ENCODE measurements at regions not wholly inside any gene's neighbourhood (a gene's known extent, or its start where the extent isn't known, plus 50 kb on each side); places are given as distances from the start of the nearest gene placed in this dataset.
"Not testable (repeated sequence)": the region's sequence is repeated elsewhere in the genome, so short reads cannot be mapped to it uniquely, and the experiment has no call there.

DNA sequence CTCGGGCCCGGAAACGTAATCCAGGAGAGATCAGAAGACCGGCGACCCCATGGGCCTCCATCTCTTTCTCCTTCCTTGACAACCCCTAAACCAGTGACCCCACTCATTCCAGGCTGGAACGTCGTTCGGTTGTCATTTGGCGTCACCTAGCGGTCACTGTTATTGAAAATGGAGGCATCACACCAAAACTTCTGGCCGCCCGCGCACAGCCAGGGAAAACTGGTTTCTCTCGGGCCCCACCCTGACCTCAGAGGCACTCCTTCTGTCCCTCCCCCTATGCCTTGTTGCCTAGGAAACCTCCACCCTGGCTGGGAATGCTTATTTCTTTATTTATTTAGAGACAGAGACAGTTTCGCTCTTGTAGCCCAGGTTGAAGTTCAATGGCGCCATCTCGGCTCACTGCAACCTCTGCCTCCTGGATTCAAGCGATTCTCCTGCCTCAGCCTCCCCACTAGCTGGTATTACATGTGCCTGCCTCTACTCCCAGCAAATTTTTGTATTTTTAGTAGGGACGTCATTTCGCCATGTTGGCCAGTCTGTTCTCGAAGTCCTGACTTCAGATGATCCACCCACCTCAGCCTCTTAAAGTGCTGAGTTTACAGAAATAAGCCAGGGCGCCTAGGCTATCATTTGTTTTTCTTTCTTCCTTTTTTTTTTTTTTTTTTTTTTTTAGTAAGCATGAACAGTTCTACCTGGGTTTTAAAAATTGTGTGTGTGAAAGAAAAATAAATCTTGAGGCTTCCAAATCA lies 2144.1 kb upstream of the TPTE start:
- H3K27me3 Mint-ChIP-seq, H3K27ac Mint-ChIP-seq, H3K9me3 Mint-ChIP-seq, H3K36me3 Mint-ChIP-seq, H3K4me3 Mint-ChIP-seq, H3K4me1 Mint-ChIP-seq: not testable (repeated sequence)

DNA sequence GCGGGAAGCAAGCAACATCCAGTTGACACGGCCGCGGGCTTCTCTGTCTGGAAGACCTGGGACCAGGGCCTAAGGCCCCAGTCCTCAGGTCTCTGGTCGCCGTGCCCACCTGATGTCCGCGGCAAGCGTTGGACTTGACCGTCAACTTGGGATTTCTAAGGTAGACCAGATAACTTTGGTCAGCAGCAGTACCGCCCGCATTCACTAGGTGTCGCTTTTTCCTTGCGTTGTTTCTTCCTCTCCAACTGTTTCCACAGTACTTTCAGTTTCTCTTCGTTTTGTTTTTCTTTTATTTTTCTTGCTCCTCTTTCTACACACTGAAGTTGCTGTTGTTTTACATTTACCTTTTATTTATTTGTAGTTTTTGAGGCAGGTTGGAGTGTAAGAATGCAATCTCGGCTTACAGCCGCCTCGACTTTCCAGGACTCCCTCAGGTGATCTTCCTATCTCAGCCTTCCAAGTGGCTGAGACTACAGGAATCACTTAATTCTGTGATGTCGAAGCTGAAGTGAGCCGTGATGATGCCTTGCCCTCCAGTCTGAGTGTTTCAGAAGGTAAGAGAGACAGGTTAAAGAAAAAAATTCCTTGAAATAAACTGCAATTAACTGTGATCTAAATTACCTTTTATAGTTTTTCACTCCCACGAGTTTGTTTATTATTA lies 2140.8 kb upstream of the TPTE start:
- H3K4me3 Mint-ChIP-seq, H3K27ac Mint-ChIP-seq, H3K9me3 Mint-ChIP-seq, H3K27me3 Mint-ChIP-seq, H3K4me1 Mint-ChIP-seq, H3K36me3 Mint-ChIP-seq: not testable (repeated sequence)

DNA sequence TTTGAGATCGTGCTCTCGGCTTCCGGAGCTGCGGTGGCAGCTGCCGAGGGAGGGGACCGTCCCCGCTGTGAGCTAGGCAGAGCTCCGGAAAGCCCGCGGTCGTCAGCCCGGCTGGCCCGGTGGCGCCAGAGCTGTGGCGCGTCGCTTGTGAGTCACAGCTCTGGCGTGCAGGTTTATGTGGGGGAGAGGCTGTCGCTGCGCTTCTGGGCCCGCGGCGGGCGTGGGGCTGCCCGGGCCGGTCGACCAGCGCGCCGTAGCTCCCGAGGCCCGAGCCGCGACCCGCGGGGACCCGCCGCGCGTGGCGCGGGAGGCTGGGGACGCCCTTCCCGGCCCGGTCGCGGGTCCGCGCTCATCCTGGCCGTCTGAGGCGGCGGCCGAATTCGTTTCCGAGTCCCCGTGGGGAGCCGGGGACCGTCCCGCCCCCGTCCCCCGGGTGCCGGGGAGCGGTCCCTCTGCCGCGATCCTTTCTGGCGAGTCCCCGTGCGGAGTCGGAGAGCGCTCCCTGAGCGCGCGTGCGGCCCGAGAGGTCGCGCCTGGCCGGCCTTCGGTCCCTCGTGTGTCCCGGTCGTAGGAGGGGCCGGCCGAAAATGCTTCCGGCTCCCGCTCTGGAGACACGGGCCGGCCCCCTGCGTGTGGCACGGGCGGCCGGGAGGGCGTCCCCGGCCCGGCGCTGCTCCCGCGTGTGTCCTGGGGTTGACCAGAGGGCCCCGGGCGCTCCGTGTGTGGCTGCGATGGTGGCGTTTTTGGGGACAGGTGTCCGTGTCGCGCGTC lies 2133.0 kb upstream of the TPTE start:
- not testable (repeated sequence) for H3K27me3 Mint-ChIP-seq, H3K4me3 Mint-ChIP-seq, H3K36me3 Mint-ChIP-seq, H3K27ac Mint-ChIP-seq, H3K9me3 Mint-ChIP-seq, H3K4me1 Mint-ChIP-seq

GRCh38 chr21:8388940-8389238 lies 2132.5 kb upstream of the TPTE start:
- H3K4me1 Mint-ChIP-seq, H3K36me3 Mint-ChIP-seq, H3K27ac Mint-ChIP-seq, H3K27me3 Mint-ChIP-seq, H3K9me3 Mint-ChIP-seq, H3K4me3 Mint-ChIP-seq: not testable (repeated sequence)

GRCh38 chr21:8390550-8391171 lies 2130.7 kb upstream of the TPTE start:
- not testable (repeated sequence) for H3K27ac Mint-ChIP-seq, H3K27me3 Mint-ChIP-seq, H3K4me3 Mint-ChIP-seq, H3K9me3 Mint-ChIP-seq, H3K4me1 Mint-ChIP-seq, H3K36me3 Mint-ChIP-seq

DNA sequence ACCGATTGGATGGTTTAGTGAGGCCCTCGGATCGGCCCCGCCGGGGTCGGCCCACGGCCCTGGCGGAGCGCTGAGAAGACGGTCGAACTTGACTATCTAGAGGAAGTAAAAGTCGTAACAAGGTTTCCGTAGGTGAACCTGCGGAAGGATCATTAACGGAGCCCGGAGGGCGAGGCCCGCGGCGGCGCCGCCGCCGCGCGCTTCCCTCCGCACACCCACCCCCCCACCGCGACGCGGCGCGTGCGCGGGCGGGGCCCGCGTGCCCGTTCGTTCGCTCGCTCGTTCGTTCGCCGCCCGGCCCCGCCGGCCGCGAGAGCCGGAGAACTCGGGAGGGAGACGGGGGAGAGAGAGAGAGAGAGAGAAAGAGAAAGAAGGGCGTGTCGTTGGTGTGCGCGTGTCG lies 2127.0 kb upstream of the TPTE start:
- H3K4me3 Mint-ChIP-seq, H3K9me3 Mint-ChIP-seq, H3K4me1 Mint-ChIP-seq: not testable (repeated sequence)

GRCh38 chr21:8395992-8396391 lies 2125.4 kb upstream of the TPTE start:
- H3K9me3 Mint-ChIP-seq, H3K4me3 Mint-ChIP-seq, H3K36me3 Mint-ChIP-seq, H3K27me3 Mint-ChIP-seq, H3K4me1 Mint-ChIP-seq, H3K27ac Mint-ChIP-seq: not testable (repeated sequence)

More for the DNA sequence above, 2127.0 kb upstream of the TPTE start:
- H3K36me3 Mint-ChIP-seq, H3K27me3 Mint-ChIP-seq, H3K27ac Mint-ChIP-seq: not testable (repeated sequence)

DNA sequence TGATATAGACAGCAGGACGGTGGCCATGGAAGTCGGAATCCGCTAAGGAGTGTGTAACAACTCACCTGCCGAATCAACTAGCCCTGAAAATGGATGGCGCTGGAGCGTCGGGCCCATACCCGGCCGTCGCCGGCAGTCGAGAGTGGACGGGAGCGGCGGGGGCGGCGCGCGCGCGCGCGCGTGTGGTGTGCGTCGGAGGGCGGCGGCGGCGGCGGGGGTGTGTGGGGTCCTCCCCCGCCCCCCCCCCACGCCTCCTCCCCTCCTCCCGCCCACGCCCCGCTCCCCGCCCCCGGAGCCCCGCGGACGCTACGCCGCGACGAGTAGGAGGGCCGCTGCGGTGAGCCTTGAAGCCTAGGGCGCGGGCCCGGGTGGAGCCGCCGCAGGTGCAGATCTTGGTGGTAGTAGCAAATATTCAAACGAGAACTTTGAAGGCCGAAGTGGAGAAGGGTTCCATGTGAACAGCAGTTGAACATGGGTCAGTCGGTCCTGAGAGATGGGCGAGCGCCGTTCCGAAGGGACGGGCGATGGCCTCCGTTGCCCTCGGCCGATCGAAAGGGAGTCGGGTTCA lies 2122.4 kb upstream of the TPTE start:
- not testable (repeated sequence) for H3K9me3 Mint-ChIP-seq

DNA sequence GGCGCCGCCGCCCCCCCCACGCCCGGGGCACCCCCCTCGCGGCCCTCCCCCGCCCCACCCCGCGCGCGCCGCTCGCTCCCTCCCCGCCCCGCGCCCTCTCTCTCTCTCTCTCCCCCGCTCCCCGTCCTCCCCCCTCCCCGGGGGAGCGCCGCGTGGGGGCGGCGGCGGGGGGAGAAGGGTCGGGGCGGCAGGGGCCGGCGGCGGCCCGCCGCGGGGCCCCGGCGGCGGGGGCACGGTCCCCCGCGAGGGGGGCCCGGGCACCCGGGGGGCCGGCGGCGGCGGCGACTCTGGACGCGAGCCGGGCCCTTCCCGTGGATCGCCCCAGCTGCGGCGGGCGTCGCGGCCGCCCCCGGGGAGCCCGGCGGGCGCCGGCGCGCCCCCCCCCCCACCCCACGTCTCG lies 2121.5 kb upstream of the TPTE start:
- H3K4me1 Mint-ChIP-seq, result not testable (repeated sequence)

More for the DNA sequence above, 2122.4 kb upstream of the TPTE start:
- not testable (repeated sequence) for H3K27ac Mint-ChIP-seq, H3K4me1 Mint-ChIP-seq, H3K36me3 Mint-ChIP-seq, H3K4me3 Mint-ChIP-seq, H3K27me3 Mint-ChIP-seq

DNA sequence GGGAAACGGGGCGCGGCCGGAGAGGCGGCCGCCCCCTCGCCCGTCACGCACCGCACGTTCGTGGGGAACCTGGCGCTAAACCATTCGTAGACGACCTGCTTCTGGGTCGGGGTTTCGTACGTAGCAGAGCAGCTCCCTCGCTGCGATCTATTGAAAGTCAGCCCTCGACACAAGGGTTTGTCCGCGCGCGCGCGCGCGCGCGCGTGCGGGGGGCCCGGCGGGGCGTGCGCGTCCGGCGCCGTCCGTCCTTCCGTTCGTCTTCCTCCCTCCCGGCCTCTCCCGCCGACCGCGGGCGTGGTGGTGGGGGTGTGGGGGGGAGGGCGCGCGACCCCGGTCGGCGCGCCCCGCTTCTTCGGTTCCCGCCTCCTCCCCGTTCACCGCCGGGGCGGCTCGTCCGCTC lies 2119.6 kb upstream of the TPTE start:
- H3K9me3 Mint-ChIP-seq, H3K27me3 Mint-ChIP-seq, H3K27ac Mint-ChIP-seq, H3K4me1 Mint-ChIP-seq, H3K4me3 Mint-ChIP-seq, H3K36me3 Mint-ChIP-seq: not testable (repeated sequence)

More for the DNA sequence above, 2121.5 kb upstream of the TPTE start:
- H3K27me3 Mint-ChIP-seq, H3K9me3 Mint-ChIP-seq, H3K36me3 Mint-ChIP-seq, H3K27ac Mint-ChIP-seq, H3K4me3 Mint-ChIP-seq: not testable (repeated sequence)

- H3K27ac Mint-ChIP-seq, H3K9me3 Mint-ChIP-seq, H3K4me1 Mint-ChIP-seq, H3K27me3 Mint-ChIP-seq, H3K36me3 Mint-ChIP-seq, H3K4me3 Mint-ChIP-seq: not testable (repeated sequence)
Observed at GRCh38 chr21:8406331-8406730, 2115.1 kb upstream of the TPTE start.

DNA sequence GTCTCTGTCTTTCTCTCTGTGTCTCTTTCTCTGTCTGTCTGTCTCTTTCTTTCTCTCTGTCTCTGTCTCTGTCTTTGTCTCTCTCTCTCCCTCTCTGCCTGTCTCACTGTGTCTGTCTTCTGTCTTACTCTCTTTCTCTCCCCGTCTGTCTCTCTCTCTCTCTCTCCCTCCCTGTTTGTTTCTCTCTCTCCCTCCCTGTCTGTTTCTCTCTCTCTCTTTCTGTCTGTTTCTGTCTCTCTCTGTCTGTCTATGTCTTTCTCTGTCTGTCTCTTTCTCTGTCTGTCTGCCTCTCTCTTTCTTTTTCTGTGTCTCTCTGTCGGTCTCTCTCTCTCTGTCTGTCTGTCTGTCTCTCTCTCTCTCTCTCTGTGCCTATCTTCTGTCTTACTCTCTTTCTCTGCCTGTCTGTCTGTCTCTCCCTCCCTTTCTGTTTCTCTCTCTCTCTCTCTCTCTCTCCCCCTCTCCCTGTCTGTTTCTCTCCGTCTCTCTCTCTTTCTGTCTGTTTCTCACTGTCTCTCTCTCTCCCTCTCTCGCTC lies 2110.2 kb upstream of the TPTE start:
- H3K9me3 Mint-ChIP-seq, H3K4me3 Mint-ChIP-seq, H3K36me3 Mint-ChIP-seq, H3K4me1 Mint-ChIP-seq, H3K27me3 Mint-ChIP-seq: not testable (repeated sequence)
- H3K27ac Mint-ChIP-seq, result peak overlapping the region in 1 of 3 donors; percentile 90

DNA sequence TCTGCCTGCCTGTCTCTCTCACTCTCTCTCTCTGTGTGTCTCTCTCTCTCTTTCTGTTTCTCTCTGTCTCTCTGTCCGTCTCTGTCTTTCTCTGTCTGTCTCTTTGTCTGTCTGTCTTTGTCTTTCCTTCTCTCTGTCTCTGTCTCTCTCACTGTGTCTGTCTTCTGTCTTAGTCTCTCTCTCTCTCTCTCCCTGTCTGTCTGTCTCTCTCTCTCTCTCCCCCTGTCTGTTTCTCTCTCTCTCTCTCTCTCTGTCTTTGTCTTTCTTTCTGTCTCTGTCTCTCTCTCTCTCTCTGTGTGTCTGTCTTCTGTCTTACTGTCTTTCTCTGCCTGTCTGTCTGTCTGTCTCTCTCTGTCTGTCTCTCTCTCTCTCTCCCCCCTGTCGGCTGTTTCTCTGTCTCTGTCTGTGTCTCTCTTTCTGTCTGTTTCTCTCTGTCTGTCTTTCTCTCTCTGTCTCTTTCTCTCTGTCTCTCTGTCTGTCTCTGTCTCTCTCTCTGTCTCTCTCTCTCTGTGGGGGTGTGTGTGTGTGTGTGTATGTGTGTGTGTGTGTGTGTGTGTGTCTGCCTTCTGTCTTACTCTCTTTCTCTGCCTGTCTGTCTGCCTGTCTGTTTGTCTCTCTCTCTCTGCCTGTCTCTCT lies 2101.3 kb upstream of the TPTE start:
- H3K9me3 Mint-ChIP-seq, H3K36me3 Mint-ChIP-seq, H3K4me1 Mint-ChIP-seq, H3K27me3 Mint-ChIP-seq: not testable (repeated sequence)
- Mint-ChIP-seq H3K4me3 (peak overlapping the region in 1 of 4 donors; percentile 57), H3K27ac (peak overlapping the region; percentile 0 to 86 (median 7))

DNA sequence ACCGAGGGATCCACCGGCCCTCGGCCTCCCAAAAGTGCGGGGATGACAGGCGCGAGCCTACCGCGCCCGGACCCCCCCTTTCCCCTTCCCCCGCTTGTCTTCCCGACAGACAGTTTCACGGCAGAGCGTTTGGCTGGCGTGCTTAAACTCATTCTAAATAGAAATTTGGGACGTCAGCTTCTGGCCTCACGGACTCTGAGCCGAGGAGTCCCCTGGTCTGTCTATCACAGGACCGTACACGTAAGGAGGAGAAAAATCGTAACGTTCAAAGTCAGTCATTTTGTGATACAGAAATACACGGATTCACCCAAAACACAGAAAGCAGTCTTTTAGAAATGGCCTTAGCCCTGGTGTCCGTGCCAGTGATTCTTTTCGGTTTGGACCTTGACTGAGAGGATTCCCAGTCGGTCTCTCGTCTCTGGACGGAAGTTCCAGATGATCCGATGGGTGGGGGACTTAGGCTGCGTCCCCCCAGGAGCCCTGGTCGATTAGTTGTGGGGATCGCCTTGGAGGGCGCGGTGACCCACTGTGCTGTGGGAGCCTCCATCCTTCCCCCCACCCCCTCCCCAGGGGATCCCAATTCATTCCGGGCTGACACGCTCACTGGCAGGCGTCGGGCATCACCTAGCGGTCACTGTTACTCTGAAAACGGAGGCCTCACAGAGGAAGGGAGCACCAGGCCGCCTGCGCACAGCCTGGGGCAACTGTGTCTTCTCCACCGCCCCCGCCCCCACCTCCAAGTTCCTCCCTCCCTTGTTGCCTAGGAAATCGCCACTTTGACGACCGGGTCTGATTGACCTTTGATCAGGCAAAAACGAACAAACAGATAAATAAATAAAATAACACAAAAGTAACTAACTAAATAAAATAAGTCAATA lies 2093.4 kb upstream of the TPTE start:
- not testable (repeated sequence) for H3K27ac Mint-ChIP-seq, H3K4me1 Mint-ChIP-seq, H3K27me3 Mint-ChIP-seq, H3K4me3 Mint-ChIP-seq, H3K36me3 Mint-ChIP-seq, H3K9me3 Mint-ChIP-seq

All from IgD-negative memory B cell (primary cell).